ENCODE measurements at regions not wholly inside any gene's neighbourhood (a gene's known extent, or its start where the extent isn't known, plus 50 kb on each side); places are given as distances from the start of the nearest gene placed in this dataset.

GRCh38 chr9:105928416-105928815 is 234.1 kb downstream of the TMEM38B start:
- no peak for DNase-seq

DNA sequence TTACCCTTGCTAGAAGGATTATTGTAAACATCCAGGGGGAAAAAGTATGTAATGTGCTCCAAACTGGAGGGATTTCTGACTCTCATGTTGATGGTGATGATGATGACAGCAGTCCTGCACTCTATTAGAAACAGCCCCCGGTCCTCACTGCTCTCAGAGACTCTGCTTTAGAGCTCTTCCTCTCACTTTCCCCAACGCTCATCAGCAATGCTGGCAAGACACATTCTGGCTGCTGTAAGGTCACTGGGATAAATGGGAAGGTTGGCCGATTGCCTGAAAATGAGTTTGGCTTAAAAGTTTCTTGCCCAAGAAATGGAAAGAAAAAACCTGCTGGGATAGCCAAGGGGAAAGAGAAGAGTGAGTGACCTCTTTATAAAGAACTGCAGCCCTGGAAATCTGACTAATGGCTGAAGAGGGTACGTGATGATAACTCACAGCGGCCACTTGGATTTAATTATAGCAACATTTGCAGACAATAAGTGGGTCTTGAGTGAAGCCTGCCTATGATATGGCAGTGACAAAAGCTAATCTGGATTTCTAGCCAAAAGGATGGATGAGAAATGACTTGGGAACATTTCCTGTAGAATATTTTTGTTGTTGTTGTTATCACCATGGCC is 235.8 kb downstream of the TMEM38B start:
- no peak for DNase-seq

DNA sequence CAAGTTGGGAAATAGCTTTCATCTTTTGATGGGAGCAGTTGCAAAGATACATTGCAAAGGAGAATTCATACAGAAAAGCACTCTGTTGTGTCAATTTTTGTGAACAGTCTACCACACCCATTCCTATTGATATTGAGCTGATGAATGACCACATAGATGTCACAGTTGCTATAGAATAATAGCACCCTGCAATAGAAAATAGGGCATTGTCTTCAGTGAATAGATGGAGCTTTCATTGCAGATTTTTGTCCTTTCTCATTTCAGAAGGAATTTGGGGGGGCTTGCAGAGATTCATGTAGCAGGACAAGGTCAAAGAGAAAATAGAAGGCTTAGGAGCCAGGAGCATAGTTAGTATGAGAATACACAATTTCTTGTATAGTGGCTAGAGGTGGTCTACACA is 237.9 kb downstream of the TMEM38B start:
- no peak for DNase-seq

DNA sequence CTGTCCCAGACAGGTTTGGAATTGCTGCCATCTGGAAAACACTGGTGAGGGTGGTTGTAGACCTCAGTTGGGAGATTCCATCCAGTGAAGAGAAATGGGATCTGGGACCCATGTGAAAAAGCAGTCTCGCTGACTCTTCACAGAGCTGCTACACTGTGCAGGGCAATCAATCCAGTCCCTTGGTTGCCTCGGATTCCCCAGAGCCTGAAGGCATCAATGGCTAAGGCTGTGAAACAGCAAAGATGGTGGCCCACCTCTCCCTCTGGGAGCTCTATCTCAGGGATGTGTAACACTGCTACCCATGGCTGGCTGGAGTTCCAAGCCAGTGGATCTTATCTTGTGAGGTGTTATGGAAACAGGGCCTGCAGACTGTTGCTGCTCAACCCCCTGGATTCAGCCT is 256.1 kb downstream of the TMEM38B start:
- no peak for DNase-seq

- no peak for DNase-seq
Measured at GRCh38 chr9:105950894-105951293, 256.6 kb downstream of the TMEM38B start.

DNA sequence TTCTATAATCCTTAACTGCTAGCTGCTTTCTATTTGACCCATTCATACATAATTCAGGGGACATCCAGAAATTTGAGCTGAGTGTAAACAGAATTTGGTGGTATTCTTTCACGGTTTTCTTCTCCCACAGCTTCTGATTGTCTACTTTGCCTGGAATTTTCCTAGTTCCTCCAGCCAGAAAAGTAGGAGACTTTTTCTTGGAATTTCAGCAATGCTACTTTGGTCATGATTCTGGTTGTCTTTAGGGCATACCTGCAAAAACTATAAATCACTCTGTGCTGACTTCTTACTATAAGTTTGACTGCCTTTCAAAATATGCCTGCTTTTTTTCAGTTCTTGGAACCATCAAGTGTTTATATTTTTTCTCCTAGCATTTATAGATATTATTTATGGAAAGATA is 260.2 kb downstream of the TMEM38B start:
- no peak for DNase-seq

DNA sequence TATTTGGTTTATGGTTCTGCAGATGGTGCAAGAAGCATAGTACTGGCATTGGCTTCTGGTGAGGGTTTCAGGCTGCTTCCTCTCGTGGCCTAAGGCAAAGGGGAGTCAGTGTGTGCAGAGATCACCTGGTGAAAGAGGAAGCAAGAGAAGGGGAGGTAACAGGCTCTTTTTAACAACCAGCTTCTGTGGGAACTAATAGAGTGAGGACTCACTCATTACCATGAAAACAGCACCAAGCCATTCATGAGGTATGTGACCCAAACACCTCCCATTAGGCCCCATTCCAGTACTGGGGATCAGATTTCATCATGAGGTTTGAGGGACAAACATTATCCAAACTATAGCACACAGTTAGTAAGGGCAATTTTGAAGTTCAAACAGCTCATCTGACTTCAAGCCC is 263.5 kb downstream of the TMEM38B start:
- DNase-seq: no peak

DNA sequence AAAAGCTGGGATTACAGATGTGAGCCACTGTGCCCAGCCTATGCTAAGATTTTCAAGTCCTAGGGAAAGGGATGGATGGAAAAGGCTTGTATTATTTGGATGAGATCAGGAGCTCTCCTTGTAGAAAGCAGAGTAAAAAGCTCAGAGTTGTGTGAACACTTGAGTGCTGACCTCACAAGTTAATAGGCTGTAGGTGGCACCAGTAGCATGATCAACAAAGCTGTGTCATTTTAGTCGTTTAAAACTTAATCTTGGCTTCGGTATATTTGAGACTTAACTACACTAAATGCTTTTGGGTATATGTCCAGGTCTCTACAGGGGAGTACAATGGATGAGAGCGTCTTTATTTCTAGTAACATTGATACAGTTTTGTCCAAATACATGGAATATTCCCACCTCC is 264.2 kb downstream of the TMEM38B start:
- no peak for DNase-seq

DNA sequence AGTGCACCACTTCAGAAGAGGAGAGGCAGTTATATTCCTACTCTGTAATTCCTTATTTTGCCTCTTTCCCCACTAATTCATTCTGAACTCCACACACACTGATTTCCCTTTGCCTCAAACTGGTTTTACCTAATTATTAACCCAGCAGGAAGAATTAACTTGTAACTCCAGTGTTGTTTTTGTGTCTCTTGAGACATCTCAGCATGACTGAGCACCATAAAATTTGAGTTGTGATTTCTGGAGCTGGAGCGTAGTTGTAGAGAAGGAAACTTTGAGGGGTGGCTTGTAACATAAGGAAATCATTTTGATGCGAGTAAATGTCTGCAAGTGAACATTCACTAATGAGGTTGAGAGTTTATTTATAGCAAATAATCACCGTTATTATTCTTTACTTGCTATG is 265.2 kb downstream of the TMEM38B start:
- no peak for DNase-seq

- no peak for DNase-seq
Measured at GRCh38 chr9:105963343-105964099, 269.2 kb downstream of the TMEM38B start.

GRCh38 chr9:105964156-105964555 is 269.8 kb downstream of the TMEM38B start:
- DNase-seq: no peak

DNA sequence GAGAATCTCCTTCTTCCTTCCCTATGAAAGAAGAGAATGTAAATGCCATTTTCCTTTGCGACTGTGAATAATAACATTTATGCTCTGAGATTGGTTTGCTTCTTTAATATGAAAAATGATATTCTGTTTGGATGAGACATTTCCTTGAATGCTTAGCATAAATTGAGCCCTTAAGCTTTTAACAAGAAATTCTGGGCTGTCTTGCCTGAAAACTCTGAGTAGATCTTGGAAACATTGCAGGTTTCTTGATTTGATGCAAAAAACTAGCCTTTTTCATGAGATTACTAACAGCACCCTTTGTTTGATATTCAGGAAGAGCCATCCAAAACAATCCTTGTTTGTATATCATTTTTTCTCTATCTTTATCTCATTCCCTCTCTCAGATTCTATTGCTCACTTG is 272.5 kb downstream of the TMEM38B start:
- DNase-seq: no peak

DNA sequence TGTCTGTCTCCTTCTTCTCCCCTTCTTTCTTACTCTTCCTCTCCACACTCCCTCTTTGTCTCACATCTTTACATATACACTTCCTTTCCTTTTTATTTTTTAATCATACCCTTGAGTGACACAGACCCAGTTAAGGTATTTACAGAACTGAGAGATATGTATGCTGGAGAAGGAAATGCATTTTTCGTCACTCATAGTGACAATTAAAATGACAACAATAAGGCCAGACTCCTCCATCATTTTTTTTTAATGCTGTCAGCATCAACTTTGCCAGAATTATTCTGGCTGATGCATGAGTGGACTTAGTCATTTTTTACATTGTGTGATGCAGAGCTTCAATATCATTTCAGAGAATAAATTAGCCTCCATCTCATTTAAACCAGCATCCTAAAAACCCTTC is 272.9 kb downstream of the TMEM38B start:
- DNase-seq: no peak

GRCh38 chr9:105967797-105968196 is 273.5 kb downstream of the TMEM38B start:
- DNase-seq: peak; percentile 22

DNA sequence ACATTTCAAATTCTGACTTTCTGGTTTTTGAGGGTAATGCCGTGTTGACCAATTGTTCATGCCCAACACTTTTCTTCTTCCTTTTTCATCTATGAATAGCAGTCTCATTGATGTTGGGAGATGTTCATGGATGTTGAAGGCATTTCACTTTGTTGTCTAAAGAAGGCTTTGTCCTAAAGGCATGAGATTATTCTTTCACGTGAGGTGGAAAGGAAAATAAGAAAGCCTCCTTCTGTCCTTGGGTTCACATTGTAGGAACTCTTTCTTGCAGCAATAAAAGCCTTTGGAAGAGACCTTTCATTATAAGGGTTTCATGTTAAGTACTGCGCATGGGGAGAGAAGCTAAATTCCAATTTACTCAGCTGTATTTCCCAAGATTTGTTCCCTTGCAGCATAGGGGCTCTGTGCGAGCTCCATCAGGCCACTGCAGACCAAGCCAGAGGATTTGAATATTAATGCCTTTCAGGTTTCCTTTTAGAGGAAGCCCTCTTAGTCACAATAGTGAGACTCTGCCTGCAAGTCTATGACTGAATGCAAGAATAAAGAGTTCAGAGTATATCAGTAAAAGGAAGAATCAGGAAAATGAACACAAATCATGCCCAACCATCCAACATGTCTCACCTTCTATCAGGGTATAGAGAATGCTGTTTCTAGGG is 274.6 kb downstream of the TMEM38B start:
- DNase-seq: no peak

DNA sequence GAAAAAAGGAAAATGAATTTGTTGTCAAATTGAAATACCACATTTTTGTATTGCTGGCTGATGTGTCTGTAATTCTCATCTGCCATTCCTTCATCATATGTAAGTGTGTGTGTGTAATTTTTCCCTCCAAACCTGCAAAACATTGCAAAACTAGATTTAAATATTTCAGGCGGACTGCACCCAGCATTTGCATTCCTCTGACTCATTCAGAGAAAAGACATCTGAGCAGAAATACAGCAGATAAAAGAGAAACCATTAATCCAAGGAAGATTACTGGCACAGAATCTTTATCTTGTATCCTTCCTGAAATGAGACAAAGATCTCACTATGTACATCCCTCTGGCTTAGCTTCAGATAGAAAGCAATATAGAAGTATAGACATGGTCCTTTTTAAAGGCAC is 275.3 kb downstream of the TMEM38B start:
- no peak for DNase-seq

DNA sequence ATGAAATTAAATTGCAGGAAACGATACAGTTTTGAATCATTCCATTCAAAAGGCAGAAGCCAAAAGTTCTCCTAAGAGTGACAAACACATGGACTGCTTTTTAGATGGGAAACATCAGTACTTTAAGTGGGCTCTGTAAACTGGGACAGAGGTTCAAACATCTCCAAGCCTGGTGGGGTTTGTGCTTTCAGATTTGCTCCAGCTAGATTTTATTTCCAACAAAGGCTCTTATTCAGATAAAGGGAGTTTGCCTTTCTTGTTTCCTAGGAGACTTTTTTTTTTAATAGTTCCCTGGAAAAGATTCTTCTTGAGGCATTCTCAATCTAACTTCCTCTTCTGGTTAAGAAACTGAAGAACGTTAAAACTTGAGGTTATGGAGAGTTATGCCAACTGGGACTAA is 277.6 kb downstream of the TMEM38B start:
- DNase-seq: no peak

DNA sequence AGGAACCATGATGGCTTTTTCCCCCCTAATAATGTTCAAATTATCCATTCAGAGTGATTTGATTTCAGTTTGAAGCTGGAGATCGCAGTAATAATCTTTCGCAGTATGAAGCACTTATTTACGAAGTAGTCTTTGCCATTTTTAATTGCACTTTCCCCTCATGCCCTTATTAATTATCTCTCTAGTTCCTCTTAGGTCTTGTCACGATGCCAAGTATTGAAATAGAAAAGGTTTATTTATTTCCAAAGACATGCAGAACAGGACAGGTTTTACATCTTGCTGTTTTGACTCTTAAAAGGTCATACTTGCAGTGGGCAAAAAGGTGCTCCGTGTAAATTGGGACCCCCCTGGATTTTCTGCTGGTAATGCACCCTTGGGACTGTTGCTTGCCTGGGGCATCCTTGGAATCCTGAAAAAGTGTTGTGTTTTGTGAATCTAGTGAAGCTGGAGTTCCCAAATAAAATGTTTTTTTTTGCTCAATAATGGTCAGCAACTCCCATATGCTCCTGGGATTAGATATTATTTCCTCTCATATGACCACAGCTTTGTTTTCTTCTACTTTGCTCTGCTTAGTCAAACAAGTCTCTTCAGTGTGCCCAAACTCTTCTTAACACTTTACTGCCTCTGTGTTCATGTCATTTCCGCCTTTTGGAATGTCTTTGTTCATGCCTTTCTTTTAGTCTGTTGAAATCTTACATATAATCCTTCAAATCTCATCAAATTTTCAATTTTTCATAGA is 278.3 kb downstream of the TMEM38B start:
- no peak for DNase-seq

DNA sequence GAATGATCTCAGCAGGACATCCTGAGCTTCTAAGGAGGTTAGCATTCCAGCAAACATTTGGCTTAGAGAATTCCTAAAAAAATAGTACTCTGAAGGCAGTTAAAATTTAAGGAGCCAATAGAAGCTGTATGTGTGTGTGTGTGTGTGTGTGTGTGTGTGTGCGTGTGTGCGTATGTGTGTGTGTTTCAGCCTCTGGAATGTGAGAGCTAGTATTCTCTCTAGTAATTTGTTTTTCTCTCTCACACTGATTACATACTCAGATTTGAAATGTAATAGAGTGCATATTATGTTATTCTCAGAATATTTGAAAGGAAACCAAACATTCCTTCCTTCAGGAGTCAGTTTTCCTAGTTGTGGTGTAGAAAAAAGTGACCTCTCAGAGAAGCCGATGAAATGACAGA is 279.6 kb downstream of the TMEM38B start:
- no peak for DNase-seq

DNA sequence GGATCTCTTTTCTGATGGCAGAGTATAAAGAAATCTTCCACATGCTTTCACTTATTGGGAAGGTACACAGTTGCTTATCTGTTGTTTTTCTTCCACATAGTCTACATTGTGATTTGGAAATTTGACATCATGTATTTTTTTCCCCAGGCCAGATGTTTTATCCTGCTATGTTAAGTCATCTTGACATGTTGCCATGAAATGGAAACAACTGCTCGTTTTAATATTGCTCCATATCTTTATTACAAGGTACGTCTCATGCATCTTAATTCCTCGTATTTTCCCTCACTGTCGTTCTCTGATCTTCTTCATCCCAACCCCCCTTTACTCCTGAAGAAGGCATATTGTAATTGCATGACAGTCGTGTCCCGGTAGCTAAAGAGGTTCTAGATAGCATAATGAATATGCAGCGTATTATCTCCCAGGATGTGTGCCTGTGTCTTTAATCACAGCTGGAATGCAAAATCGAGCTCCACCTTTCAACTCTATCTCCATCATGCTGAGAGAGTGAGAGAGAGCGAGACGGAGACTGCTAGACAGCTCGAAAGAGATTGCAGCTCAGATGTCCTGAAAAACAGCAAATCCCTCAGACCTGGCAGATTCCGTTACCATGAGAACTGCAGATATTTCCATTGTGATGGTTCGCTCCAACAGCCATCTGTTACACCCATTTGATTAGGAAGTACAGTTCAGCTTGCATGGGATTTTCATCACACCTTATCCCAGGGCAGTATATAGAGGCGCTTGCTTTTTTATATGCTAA is 281.7 kb downstream of the TMEM38B start:
- DNase-seq: no peak

DNA sequence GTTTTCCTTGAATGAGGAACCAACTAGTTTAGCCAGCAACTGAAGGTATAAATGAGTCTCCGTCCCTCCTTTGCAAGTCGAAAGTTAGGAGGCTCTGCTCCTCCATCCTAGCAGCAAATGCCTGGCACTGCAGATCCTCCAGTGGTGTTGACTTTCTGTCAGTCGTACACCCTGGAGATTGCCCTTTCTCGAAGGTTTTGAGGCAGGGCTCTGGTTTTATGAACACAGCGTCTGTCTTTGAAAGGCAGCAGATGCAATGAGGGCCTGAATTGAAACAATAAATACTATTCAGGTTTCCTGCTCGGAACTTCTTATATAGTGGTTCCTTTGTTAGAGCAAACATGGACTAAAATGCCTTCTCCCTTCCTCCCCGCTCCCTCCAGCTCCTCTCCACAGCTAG is 284.0 kb downstream of the TMEM38B start:
- no peak for DNase-seq

DNA sequence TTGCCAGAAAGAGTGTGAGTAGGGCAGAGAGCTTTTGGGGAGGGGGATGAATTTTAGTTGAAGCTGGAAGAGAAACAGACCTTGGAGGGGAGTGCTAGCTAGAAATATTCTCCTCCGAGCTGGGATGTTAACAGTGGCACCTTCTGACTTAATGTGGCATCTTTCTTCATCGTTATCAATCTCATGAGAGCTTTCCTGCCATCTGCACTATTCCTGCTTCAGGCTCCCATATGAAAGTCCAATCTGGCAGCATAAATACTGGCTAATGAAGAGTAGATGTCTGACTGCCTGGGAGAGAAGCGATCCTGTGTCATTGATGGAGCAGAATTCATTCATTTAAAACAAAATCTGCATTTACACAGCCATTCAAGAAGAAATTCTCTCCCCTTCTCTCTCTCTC is 284.5 kb downstream of the TMEM38B start:
- no peak for DNase-seq

- DNase-seq: no peak
Measured at GRCh38 chr9:105979290-105979689, 284.9 kb downstream of the TMEM38B start.
